ELR (cell line): ENCODE measurements at regions not wholly inside any gene's neighbourhood (a gene's known extent, or its start where the extent isn't known, plus 50 kb on each side); places are given as distances from the start of the nearest gene placed in this dataset.

ENCODE experiments used
- DNase-seq: peaks from one replicate; pipeline ENCODE4 v3.0.0-alpha.2; 2015; ENCODE audit warnings: low read depth

DNA sequence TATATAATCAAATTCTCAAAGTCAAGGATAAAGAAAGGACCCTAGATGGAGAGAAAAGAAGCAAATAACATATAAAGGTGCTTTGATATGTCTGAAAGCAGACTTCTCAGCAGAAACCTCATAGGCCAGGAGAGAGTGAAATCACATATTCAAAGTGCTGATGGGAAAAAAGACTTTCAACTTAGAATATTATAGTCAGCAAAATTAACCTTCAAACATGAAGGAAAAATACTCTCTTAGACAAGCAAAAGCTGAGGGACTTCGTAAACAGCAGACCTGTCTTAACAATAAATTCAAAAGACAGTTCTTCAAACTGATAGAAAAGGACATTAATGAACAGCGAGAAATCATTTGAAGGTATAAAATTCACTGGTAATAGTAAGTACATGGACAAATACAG lies 107.2 kb upstream of the KCNH7 start:
- no peak for DNase-seq

DNA sequence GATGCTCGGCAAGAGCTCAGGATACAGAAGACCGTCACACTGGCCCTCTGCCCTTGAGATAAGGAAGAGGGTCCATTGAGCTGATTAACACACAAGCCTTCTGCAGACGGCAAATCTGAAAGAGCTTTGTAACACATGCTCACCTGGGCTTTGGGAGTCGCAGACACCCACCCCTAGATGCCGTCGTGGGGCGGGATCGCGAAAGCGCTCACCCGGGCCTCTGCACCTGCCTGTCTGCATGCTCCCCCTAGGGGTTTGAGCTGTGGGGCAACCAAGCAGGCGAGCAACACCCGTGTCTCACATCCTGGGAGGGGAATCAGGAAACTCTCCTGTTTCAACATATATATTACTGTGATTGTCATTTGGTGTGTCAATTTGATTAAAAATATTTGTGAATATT lies 99.8 kb upstream of the KCNH7 start:
- no peak for DNase-seq

DNA sequence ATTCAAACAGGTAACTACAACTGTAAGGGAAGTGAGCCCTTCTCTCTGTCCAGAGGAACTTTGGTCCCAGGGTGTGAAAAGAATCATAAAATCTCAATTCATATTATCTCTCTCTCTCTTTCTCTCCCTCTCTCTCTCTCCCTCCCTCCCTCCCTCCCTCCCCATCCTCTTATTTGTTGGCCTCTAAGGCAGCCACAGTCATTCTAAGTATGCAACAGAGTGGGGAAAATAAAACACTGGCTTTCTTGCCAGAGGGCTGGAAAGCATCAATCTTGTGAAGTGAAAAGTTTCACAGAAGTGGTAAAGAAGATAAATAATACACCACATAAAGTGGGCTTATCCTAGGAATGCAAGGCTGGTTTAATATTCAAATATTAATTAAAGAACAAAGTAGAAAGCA lies 95.6 kb upstream of the KCNH7 start:
- DNase-seq = no peak

DNA sequence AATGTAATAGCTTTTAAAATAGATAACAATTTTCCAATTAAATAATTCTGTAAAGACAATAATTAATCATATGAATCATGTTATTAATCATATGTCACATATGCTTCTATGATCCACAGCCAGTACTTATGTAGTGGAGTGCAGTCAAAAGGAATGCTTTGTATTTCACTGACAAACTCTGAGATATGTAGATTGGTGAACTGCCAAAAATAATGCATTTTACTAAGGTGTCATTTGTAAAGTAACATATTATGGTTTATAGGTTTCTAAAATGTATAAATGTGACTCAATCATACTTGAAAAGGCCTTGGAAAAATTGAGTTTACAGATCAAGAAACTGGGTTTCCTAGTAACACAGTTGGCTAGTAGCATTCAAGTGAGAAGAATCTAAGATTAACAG lies 93.8 kb upstream of the KCNH7 start:
- no peak for DNase-seq

DNA sequence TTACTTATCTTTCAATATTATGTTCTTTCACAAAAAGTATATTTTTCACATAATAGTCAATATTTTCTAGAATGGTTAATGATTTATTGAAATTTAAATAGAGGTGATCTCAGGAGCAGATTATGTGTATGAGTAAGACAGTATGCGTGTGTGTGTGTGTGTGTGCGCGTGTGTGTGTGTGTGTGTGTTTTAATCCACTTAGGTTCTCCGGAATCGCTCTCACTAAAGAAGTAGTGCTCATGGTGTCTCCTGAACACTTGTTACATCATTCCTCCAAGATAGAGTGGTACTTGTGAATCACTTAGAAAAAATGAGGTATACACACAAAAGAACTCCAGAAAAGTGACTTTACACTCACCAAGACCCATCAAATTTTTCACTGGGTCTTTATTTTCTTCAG lies 91.0 kb upstream of the KCNH7 start:
- DNase-seq = peak; percentile 50

DNA sequence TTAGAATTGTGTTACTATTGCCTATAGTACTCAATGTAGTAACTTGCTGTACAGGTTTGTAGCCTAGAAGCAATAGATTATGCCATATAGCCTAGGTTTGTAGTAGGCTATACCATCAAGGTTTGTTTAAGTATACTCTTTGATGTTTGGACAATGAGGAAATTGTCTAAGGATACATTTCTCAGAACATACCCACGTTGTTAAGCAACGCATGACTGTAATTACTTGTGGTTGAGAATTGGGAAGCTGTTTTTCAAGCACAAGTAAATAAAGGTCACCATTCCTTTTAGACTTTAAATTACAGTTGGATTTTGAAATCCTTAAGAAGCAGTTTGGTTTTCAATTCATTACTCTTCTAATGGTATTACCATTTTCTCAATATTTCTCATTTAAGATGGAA lies 89.8 kb upstream of the KCNH7 start:
- DNase-seq = peak; percentile 39

DNA sequence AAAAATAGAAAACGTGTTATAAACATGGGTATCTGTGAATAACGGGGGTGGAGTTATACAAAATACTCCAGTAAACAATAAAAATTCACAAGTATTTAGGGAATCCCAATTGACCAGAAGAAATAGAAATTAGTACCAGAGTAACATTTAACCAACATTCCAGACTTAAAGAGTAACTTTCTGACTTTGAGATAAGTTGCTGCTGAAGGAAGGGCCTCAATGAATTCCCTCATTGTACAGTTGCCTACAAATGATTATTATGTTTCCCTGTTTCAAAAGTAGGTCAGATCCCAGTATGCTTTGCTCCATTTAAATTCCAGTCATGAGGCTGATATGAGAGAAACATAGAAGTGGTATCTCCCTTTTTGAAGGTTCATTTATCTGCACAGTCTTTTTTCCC lies 88.3 kb upstream of the KCNH7 start:
- peak; percentile 36 for DNase-seq

DNA sequence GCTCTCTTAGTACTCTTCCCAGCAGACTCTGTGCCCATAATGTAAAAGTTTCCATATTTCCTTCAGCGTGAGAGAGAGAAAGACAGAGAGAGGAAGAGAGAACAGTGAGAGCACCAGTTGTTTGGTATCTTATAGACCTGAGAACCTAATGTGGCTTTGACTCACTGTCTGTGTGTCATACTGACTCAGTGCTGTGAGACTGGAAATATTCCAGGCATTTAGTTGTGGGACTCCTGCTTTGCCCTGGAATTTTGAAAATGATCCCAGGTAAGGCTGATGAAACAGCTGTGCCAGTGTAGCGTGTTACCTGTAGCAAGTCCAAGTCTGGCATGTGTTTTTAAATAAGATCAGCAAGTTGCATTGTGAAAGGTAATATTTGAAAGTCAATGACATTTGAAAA lies 87.9 kb upstream of the KCNH7 start:
- peak; percentile 92 for DNase-seq

DNA sequence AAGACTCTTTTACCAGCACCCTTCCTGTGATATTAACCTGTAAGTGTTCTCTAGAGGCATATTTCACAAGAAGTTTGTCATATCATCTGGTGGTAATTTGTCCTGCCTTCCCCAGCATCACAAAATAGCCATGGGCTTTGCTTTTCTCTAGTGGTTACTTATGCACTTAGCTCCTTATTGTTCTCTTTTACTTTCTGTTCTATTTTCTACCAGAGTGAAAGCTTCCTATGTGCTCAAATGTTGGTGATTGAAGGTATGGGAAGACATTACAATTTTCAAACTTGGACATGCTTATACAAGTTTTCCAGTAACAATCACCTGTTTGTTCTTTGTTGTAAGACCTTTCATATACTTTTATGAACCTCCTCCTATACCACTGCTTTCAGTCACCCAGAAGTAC lies 87.0 kb upstream of the KCNH7 start:
- no peak for DNase-seq

DNA sequence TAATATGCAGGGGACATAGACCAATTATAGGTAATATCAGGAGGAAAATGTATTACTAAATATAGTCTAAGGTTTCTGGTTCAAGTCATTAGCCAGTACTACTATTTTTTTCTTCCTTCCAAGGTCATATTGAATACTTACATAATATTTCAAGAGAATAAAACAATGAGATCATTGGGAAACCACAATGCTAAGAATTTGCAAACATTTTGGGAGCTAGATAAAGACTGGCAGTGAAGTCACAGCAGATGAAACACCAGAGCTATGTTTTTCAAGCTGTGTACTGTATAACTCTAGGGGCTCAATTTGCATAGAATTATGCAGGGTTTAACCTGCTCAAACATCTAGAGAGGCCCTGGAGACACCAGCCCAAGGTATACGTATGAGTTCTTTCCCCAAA lies 80.5 kb upstream of the KCNH7 start:
- peak; percentile 6 for DNase-seq

DNA sequence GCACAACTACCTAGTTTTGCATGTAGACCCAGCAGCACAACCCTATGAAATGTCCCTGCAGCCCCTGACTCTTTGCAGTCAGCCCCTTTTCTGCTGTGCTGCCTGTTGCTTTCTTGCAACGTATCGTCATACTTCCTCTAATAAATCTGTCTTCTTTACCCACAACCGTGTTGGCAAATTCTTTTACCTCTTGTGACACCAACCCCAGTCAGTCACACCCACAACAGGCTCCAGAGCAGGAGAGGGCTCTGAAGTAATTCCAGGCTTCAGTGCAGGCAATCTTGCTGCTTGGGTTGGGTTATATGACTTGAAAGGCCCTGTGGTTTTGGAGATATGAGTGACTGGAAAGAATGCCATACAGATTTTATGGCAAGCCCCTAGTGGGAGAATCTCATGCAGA lies 79.1 kb upstream of the KCNH7 start:
- DNase-seq = no peak

DNA sequence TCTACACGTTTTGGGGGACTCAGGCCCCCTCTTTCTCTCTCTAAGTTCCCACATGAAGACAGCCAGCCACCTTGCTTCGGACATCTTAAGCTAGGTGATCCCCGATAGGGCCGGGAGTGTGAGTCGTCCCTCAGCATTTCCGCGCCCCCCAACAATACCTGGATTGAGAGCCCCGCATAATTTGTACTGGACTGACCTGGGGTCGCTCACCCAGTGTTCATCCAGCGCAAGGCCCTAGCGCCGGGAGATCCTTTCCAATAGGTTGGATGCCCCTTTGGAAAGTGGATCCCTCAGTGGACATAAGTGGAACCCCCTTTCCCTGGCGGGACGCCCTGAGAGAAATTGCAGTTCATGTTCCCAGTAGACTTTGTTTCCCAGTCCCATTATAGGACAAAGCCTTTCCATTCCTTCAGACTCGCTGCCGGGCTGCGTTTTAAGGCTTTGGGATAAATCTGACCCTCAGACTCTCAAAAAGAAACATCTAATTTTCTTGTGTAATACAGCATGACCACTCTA lies 77.8 kb upstream of the KCNH7 start:
- no peak for DNase-seq

DNA sequence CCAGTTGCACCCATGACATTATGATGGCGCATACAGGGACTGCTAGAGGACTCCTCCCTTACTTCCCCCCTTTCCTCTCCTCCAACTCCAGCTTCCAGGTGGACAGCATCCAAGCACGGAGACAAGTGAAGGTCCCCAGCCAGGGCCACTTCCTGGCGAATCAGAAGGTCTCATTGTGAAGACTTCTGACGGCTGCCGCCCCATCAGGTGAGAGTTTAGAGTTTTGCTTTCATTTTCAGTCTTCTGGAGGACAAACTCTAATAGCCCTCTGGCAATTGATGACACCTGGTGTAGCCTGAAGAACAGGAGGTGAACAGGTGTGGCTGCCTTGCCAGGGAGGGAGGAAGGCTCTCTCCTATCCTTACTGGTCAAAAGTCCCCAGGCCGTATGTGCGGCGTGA lies 77.3 kb upstream of the KCNH7 start:
- no peak for DNase-seq

DNA sequence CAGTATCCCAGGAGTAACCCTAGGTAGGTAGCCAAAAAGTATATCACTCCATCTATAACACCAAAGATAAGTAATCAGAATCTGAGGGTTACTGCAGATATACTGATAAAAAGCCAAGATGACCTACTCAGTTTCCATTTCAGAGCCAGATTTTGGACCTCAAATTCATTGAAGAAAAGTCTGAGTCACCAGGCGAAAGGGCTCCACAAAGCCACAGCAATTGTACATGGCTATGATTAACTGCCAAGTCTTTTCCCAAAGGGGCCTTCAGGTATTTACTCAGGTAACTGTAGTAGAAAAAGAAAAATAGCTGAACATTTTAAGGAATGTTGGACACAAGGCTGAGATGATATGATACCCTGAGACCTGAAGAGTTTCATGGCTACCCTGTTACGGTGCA lies 75.6 kb upstream of the KCNH7 start:
- no peak for DNase-seq

DNA sequence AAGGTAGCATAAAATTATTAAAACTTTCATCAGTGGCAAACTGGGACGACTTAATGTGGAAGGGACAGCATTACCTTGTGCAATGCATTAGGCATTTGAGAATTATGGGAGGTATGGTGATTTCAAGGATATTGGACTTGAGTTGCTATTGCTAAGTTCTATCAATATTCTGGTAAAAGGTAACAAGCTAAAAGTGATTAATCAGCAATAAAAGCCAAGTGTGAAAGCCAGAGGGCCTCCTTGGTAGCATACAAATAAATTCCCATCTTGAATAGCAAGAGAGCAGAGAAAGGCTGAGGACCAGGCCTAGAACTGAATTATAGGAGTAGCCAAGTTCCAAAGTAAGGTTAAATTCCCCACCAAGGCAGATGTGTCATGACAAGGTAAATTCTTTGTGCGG lies 74.2 kb upstream of the KCNH7 start:
- no peak for DNase-seq

DNA sequence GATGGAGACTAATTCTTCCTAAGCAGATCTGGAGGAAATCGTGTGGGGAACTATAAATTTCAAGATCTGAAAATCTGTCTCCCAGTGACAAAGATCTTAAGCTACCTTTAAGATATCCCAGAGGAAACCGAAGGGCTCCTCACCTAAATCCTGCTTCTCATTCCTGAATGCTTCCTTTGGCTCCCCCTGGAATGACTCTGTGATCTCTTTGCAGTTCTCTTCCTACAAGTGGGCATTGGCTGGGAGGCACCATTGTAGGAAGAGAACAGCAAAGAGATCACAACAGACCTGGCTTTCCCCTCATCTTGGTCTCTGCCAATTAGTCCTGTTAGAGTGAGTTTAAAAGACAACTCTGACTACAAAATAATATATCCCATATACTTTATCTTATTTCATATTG lies 70.0 kb upstream of the KCNH7 start:
- DNase-seq = no peak

DNA sequence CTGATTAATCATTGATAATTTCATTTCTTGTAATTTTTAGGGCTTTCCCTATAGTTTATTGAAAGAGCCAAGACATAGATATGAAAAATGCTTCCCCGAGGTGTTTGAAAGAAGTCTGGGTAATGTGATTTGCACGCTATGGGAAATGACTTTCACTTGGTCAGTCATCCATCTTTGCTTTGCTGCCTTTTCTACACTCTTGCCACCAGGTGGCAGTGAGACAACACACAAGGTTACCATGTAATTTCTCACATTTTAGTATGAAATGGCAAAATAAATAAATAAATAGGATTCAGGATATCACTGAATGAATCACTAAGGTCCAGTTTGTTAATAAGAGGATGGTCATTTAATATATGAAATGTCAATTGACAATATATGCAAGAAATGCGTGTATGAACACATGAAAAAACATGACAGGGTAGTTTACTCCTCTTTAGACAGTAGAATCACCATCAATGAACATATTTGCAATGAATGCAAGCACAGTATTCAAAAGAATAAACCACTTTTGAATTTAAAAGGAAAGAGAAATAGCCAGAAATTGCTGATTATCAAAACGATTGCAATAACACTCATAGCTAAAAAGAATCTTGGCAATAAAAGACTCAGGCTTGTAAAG lies 52.2 kb upstream of the KCNH7 start:
- DNase-seq = peak; percentile 83

DNA sequence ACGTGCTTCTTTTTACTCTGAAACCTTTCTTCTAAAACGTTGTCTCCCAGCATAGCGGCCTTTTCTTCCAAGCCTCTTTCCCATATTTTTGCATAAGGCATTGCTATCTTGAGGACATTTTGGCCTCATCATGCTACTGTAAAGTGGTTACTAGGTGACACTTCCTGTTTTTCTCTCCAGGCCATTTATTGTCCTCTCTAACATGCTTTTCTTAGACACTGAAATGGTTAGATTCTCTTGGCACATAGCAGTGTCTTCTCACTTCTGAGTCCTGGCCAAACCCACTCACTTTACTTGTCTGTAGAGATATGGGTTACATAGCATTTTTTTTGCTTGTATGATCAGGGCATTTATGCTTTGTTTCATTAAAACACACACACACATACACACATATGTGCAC lies 50.1 kb upstream of the KCNH7 start:
- no peak for DNase-seq
